ENCODE measurements at regions not wholly inside any gene's neighbourhood (a gene's known extent, or its start where the extent isn't known, plus 50 kb on each side); places are given as distances from the start of the nearest gene placed in this dataset.

GRCh38 chrX:20686256-20686655 lies 419.5 kb upstream of the RPS6KA3 start:
- TF ChIP-seq POLR2A (IDR thresholded peaks at IDR 0.05; ENCODE audit: low read length) (no peak), GATA1 (IDR thresholded peaks at IDR 0.05; ENCODE audit: low read depth, low read length) (no peak)
